ENCODE measurements at regions not wholly inside any gene's neighbourhood (a gene's known extent, or its start where the extent isn't known, plus 50 kb on each side); places are given as distances from the start of the nearest gene placed in this dataset.

DNA sequence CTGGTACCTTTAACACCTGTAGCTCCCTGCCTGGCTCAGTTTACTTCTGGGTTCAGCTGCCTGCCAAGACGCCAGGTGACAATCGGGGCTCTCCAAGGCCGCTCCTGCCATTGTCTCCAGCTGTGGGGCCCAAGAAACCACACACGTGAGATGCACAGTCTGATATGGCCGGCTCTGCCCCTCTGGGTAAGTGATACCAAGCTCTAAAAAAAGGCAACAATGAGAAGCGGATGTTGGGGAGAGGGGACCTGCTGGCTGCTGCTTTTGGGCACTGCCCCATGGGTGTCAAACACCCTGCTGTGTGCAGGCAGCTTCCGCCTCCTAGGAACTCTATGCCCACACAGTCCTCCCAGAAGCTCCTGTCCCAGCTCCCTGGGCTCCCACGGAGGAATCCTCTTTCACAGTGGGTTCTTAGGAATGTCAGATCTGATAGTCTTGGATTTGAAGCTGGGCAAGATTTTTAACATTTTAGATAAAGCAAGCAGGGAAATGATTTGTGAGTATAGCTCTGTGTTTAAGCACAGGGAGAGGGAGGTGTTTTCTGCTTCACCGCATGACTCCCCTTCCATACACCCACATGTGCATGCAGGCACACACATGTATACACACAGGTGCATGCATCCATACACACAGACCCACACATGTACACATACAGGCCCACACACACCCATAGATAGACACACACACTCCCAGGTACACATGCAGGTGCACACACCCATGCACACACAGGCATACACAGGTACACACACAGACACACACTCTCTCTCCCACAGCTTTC is 1135.8 kb downstream of the BCL11B start:
- TF ChIP-seq, protein P1, sequence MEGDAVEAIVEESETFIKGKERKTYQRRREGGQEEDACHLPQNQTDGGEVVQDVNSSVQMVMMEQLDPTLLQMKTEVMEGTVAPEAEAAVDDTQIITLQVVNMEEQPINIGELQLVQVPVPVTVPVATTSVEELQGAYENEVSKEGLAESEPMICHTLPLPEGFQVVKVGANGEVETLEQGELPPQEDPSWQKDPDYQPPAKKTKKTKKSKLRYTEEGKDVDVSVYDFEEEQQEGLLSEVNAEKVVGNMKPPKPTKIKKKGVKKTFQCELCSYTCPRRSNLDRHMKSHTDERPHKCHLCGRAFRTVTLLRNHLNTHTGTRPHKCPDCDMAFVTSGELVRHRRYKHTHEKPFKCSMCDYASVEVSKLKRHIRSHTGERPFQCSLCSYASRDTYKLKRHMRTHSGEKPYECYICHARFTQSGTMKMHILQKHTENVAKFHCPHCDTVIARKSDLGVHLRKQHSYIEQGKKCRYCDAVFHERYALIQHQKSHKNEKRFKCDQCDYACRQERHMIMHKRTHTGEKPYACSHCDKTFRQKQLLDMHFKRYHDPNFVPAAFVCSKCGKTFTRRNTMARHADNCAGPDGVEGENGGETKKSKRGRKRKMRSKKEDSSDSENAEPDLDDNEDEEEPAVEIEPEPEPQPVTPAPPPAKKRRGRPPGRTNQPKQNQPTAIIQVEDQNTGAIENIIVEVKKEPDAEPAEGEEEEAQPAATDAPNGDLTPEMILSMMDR (IDR thresholded peaks at IDR 0.05; ENCODE audit: insufficient read depth, low read depth, low read length): no peak
- no peak for TF ChIP-seq EZH2 (IDR thresholded peaks at IDR 0.05; ENCODE audit: insufficient read depth, low read length)

Data from astrocyte (in vitro differentiated cells and primary cell).